ENCODE measurements at regions not wholly inside any gene's neighbourhood (a gene's known extent, or its start where the extent isn't known, plus 50 kb on each side); places are given as distances from the start of the nearest gene placed in this dataset.

DNA sequence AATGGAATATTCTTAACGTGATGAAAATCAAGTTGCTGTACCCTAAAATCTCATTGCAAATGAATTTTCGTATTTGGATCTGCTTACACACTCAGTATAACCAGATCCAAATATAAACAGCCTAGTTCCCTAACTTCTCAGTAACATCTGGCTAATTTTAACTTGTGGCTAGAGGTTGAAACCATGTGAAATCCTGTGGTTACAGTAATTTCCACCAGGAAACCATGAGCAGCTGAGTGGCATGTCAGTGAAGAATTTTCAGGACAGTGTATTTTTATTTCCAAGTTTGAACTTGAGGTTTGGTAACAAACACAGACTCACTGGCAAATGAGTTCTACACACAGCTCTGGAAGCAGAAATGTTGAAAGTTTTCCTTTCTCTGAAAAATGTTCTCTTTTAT is 754.1 kb downstream of the NR2F2 start:
- Histone ChIP-seq H3K27me3 (no peaks in the 10 kb centered on the region), H3K36me3 (replicated peaks in 1 of 2) (no peaks in the 10 kb centered on the region), H3K4me3 (no peak overlapping the region), H3K4me1 (replicated peaks in 1 of 2) (no peaks in the 10 kb centered on the region), H3K9me3 (replicated peaks in 1 of 3) (no peaks in the 10 kb centered on the region), H3K27ac (no peak overlapping the region)
- 53 to 70% (median 64%) methylated on average over 2 of the region's 2 CpGs for WGBS, 4 donors
- intact Hi-C loops (cut with DNase I) = no loop called here
- DNase-seq = no peak
- TF ChIP-seq, protein P1, sequence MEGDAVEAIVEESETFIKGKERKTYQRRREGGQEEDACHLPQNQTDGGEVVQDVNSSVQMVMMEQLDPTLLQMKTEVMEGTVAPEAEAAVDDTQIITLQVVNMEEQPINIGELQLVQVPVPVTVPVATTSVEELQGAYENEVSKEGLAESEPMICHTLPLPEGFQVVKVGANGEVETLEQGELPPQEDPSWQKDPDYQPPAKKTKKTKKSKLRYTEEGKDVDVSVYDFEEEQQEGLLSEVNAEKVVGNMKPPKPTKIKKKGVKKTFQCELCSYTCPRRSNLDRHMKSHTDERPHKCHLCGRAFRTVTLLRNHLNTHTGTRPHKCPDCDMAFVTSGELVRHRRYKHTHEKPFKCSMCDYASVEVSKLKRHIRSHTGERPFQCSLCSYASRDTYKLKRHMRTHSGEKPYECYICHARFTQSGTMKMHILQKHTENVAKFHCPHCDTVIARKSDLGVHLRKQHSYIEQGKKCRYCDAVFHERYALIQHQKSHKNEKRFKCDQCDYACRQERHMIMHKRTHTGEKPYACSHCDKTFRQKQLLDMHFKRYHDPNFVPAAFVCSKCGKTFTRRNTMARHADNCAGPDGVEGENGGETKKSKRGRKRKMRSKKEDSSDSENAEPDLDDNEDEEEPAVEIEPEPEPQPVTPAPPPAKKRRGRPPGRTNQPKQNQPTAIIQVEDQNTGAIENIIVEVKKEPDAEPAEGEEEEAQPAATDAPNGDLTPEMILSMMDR (IDR thresholded peaks at IDR 0.05) = no peak
- no peak for TF ChIP-seq POLR2A (IDR thresholded peaks at IDR 0.05)

DNA sequence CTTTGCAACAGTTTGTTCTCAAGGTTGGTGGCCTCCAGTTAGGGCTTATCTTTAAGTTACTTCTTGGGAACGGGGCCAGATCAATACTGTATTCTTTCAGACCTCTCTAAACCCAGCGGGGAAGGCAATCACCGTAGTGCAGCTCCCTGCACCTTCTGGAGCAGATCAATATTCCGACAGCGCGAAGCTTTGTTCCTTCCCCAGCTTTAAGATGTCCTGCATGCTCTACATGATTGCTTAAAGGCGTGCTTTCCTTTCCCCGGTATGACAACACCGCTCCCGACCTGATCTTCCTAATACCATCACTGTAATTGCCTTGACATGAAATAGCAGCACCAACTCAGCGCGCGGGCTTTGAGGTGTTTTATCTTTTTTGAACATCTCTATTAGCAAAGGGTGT is 755.2 kb downstream of the NR2F2 start:
- H3K4me3 ChIP-seq = no peak overlapping the region
- no peak for DNase-seq
- TF ChIP-seq POLR2A (IDR thresholded peaks at IDR 0.05) = no peak
- TF ChIP-seq, protein P1 (IDR thresholded peaks at IDR 0.05) = no peak
- H3K4me1 ChIP-seq (replicated peaks in 1 of 2) = no peaks in the 10 kb centered on the region
- 68 to 73% (median 71%) methylated on average over 13 of the region's 13 CpGs for WGBS, 4 donors
- H3K9me3 ChIP-seq (replicated peaks in 1 of 3) = no peaks in the 10 kb centered on the region
- no peaks in the 10 kb centered on the region for H3K36me3 ChIP-seq (replicated peaks in 1 of 2)
- no peaks in the 10 kb centered on the region for H3K27me3 ChIP-seq
- H3K27ac ChIP-seq = no peak overlapping the region
- intact Hi-C loops (cut with DNase I) = no loop called here

DNA sequence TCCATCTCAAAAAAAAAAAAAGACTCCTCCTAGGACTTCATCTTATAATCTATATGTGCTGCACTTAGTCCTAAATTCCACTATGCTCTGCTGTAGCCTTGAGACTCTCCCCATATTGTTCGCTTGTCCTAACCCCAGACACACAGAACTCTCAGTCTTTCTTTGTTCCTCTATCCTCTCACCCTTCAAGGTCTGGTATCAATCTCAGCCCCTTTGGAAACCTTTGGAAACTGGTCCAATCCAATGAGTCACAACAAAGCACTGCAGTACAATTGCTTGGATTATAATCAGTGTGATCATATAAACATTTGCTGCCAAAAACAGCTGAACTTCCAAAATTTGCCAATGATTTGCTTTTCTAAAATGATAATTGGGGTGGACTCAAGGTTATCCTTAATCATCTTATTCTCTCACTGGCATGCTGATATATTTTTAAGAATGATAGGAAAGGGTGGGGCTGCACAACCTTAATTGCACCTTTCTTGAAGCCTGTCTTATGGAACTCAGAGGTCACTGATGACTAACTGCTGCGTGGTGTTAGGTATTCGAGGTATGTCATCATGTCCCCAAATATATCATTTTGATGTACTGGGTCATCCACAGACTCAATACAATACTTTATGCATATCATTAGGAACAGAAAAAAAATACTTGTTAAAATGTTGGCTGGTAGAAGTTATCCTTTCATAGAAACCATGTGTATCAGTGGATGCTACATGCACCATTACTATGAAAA is 756.7 kb downstream of the NR2F2 start:
- H3K36me3 ChIP-seq (replicated peaks in 1 of 2) = no peaks in the 10 kb centered on the region
- 35 to 40% (median 37%) methylated on average over 3 of the region's 3 CpGs for WGBS, 4 donors
- intact Hi-C loops (cut with DNase I) = no loop called here
- no peak overlapping the region for H3K27ac ChIP-seq
- no peak overlapping the region for H3K4me3 ChIP-seq
- no peaks in the 10 kb centered on the region for H3K9me3 ChIP-seq (replicated peaks in 1 of 3)
- H3K4me1 ChIP-seq (replicated peaks in 1 of 2) = no peaks in the 10 kb centered on the region
- H3K27me3 ChIP-seq = no peaks in the 10 kb centered on the region
- peak in 1 of 7 donors; percentile 15 for DNase-seq
- no peak for TF ChIP-seq POLR2A (IDR thresholded peaks at IDR 0.05)
- TF ChIP-seq, protein P1 (IDR thresholded peaks at IDR 0.05) = no peak

DNA sequence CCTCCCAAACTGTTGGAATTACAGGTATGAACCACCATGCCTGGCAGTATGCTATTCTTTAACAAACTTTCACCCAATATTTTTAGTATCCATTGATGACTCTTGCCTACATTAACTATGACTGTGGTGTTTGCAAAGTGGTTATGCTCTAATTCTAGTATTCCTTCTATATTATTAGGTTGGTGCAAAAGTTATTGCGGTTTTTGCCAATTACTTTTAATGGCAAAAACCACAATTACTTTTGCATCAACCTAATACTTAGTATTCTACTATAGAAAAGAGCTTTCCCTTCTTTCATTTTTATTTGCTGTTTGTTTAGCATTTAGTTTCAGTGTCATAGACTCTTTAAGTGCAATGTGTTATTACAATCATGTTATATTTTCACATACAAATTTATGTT is 760.6 kb downstream of the NR2F2 start:
- intact Hi-C loops (cut with DNase I) = no loop called here

More for the DNA sequence above, 760.6 kb downstream of the NR2F2 start:
- no peaks in the 10 kb centered on the region for H3K36me3 ChIP-seq (replicated peaks in 1 of 2)
- WGBS, 4 donors = 86 to 94% (median 90%) methylated on average over 1 of the region's 1 CpG
- no peaks in the 10 kb centered on the region for H3K9me3 ChIP-seq (replicated peaks in 1 of 3)
- no peak for TF ChIP-seq POLR2A (IDR thresholded peaks at IDR 0.05)
- TF ChIP-seq, protein P1 (IDR thresholded peaks at IDR 0.05) = no peak
- H3K4me3 ChIP-seq = no peak overlapping the region
- no peak for DNase-seq
- no peaks in the 10 kb centered on the region for H3K4me1 ChIP-seq (replicated peaks in 1 of 2)
- H3K27me3 ChIP-seq = no peaks in the 10 kb centered on the region
- H3K27ac ChIP-seq = no peak overlapping the region
